HCT116 (cell line): ENCODE measurements at regions not wholly inside any gene's neighbourhood (a gene's known extent, or its start where the extent isn't known, plus 50 kb on each side); places are given as distances from the start of the nearest gene placed in this dataset.

Experiments
- ATAC-seq: fragments of 200-7000 bp; cut with Tn5 transposase; 2 replicates; pipeline ENCODE4 v1.9.1; 2020; ENCODE audit warnings: mild to moderate bottlenecking, moderate library complexity
- BruUV-seq: library from RNA; stranded (reverse); fragments of 400-500 nt; replicated peaks from 2 replicates; lab custom pipeline; 2021; lab: Mats Ljungman, UMichigan
- CTCF ChIA-PET: fragments of 300-600 bp; sonication (Branson Sonifier 250); formaldehyde crosslinking; loops from one replicate; lab custom pipeline; 2021; ENCODE audit warnings: antibody characterized with exemption; lab: Charles Lee
- POLR2A ChIA-PET: fragments of 300-600, 350-600 bp; sonication (Branson Sonifier 250); formaldehyde crosslinking; loops from one replicate; lab custom pipeline; 2021; ENCODE audit warnings: antibody characterized with exemption; lab: Charles Lee
- RAD21 ChIA-PET, 2 experiments: fragments of 300-600 bp; sonication (Branson Sonifier 250); formaldehyde crosslinking; loops; one replicate each; lab custom pipeline; 2023; ENCODE audit warnings: low total read pairs in 2 of 2; ENCODE audit not compliant: uncharacterized antibody in 2 of 2, unreplicated experiment in 2 of 2, low non-redundant PET in 1 of 2; lab: Charles Lee
- DNase-seq: peaks from one replicate; pipeline ENCODE4 v3.0.0-alpha.2; 2010; ENCODE audit warnings: low read depth, low spot score
- H2AFZ ChIP-seq: fragments of 200-600 bp; shearing (Covaris generic), sonication (generic); 2 replicates; pipeline ENCODE4 v1.6.1; 2017; ENCODE audit warnings: low read depth, mixed run types, mixed read lengths, antibody characterized with exemption, low read length; ENCODE audit not compliant: poor library complexity, severe bottlenecking
- H3K27ac ChIP-seq: 2 replicates; pipeline ENCODE4 v1.5.1; 2012; ENCODE audit warnings: low read depth, low read length
- H3K27me3 ChIP-seq: fragments of 200-600 bp; sonication (generic); 2 replicates; pipeline ENCODE4 v1.6.1; 2016; ENCODE audit warnings: mixed run types, low read length, mixed read lengths; ENCODE audit not compliant: insufficient read depth
- H3K36me3 ChIP-seq, 2 experiments: fragments of 200-500 bp in 1 of 2; fragments of 200-600 bp in 1 of 2; sonication (Bioruptor generic) in 1 of 2; sonication (generic) in 1 of 2; 2 replicates each; pipeline versions ENCODE4 v1.5.1 to v1.6.1; 2014 to 2016; ENCODE audit warnings: low read length in 2 of 2, inconsistent platforms in 1 of 2, mixed read lengths in 1 of 2, mixed run types in 1 of 2; ENCODE audit not compliant: insufficient read depth in 2 of 2, control insufficient read depth in 1 of 2
- H3K4me1 ChIP-seq, 2 experiments: fragments of 200-600 bp in 1 of 2; sonication (generic) in 1 of 2; 2 replicates each; pipeline versions ENCODE4 v1.5.1 to v1.6.1; 2012 to 2017; ENCODE audit warnings: low read length in 2 of 2, inconsistent platforms in 1 of 2, mild to moderate bottlenecking in 1 of 2, mixed read lengths in 1 of 2, mixed run types in 1 of 2, moderate library complexity in 1 of 2; ENCODE audit not compliant: insufficient read depth in 2 of 2, control insufficient read depth in 1 of 2
- H3K4me2 ChIP-seq: fragments of 200-600 bp; sonication (generic); 2 replicates; pipeline ENCODE4 v1.6.1; 2017; ENCODE audit warnings: mixed run types, low read length, mixed read lengths
- H3K4me3 ChIP-seq, 2 experiments: fragments of 200-600 bp in 1 of 2; sonication (generic) in 1 of 2; replicated peaks in 1 of 2; 2 replicates each; pipeline ENCODE4 v1.5.1; 2011 to 2016; ENCODE audit warnings: low read length in 2 of 2, control low read depth in 1 of 2, low read depth in 1 of 2, mild to moderate bottlenecking in 1 of 2, mixed read lengths in 1 of 2, mixed run types in 1 of 2
- H3K79me2 ChIP-seq: fragments of 200-600 bp; sonication (generic); 2 replicates; pipeline ENCODE4 v1.6.1; 2017; ENCODE audit warnings: mild to moderate bottlenecking, mixed run types, low read length, moderate library complexity, mixed read lengths; ENCODE audit not compliant: insufficient read depth
- H3K9ac ChIP-seq: fragments of 200-600 bp; sonication (generic); 2 replicates; pipeline ENCODE4 v1.6.1; 2016; ENCODE audit warnings: low read length, mixed read lengths
- H3K9me2 ChIP-seq: fragments of 200-600 bp; sonication (generic), shearing (Covaris generic); 2 replicates; pipeline ENCODE4 v1.6.1; 2017; ENCODE audit warnings: mixed run types, mild to moderate bottlenecking, moderate library complexity; ENCODE audit not compliant: insufficient read depth
- H3K9me3 ChIP-seq, 2 experiments: fragments of 200-500 bp in 1 of 2; fragments of 200-600 bp in 1 of 2; sonication (Bioruptor generic) in 1 of 2; sonication (generic) in 1 of 2; 2 replicates each; pipeline ENCODE4 v1.6.1; 2014 to 2017; ENCODE audit warnings: low read length in 2 of 2, mixed read lengths in 2 of 2, inconsistent platforms in 1 of 2, low read depth in 1 of 2, mild to moderate bottlenecking in 1 of 2, mixed run types in 1 of 2, moderate library complexity in 1 of 2; ENCODE audit not compliant: control insufficient read depth in 1 of 2, insufficient read depth in 1 of 2
- H4K20me1 ChIP-seq: fragments of 200-600 bp; sonication (generic), shearing (Covaris generic); 2 replicates; pipeline ENCODE4 v1.6.1; 2017; ENCODE audit warnings: mixed run types, mild to moderate bottlenecking, moderate library complexity; ENCODE audit not compliant: insufficient read depth
- ATF3 ChIP-seq: IDR thresholded peaks from 2 replicates; pipeline ENCODE4 v1.6.1; 2012
- CBX3 ChIP-seq: IDR thresholded peaks from 2 replicates; pipeline ENCODE4 v1.6.1; 2012; ENCODE audit warnings: low read depth
- CEBPB ChIP-seq: IDR thresholded peaks from 2 replicates; pipeline ENCODE4 v1.6.1; 2012; ENCODE audit warnings: low read depth
- CTCF ChIP-seq, 3 experiments: fragments of 200-600 bp in 1 of 3; sonication (generic) in 1 of 3; IDR thresholded peaks in 2 of 3; conservative IDR thresholded peaks in 1 of 3; 2 replicates each; pipeline ENCODE4 v1.5.1; 2012 to 2017; ENCODE audit warnings: low read depth in 2 of 3, low read length in 2 of 3, antibody characterized with exemption in 1 of 3, borderline replicate concordance in 1 of 3, control low read depth in 1 of 3, mild to moderate bottlenecking in 1 of 3, mixed read lengths in 1 of 3, mixed run types in 1 of 3, moderate library complexity in 1 of 3; ENCODE audit not compliant: insufficient read depth in 1 of 3
- EGR1 ChIP-seq: IDR thresholded peaks from 2 replicates; pipeline ENCODE4 v1.6.1; 2012; ENCODE audit warnings: low read depth
- ELF1 ChIP-seq: IDR thresholded peaks from 2 replicates; pipeline ENCODE4 v1.6.1; 2012; ENCODE audit warnings: low read depth, borderline replicate concordance
- EZH2 ChIP-seq: fragments of 200-600 bp; sonication (generic); IDR thresholded peaks from 2 replicates; pipeline ENCODE4 v1.6.1; 2017; ENCODE audit warnings: antibody characterized with exemption, mixed run types
- EZH2phosphoT487 ChIP-seq: fragments of 200-600 bp; IDR thresholded peaks from 2 replicates; pipeline ENCODE4 v1.6.1; 2018; ENCODE audit warnings: antibody characterized with exemption, borderline replicate concordance
- FOSL1 ChIP-seq: IDR thresholded peaks from 2 replicates; pipeline ENCODE4 v1.6.1; 2012; ENCODE audit warnings: low read depth
- JUND ChIP-seq: IDR thresholded peaks from 2 replicates; pipeline ENCODE4 v1.6.1; 2012
- MAX ChIP-seq: IDR thresholded peaks from 2 replicates; pipeline ENCODE4 v1.6.1; 2012
- POLR2A ChIP-seq: IDR thresholded peaks from 2 replicates; pipeline ENCODE4 v1.7.0; 2011; ENCODE audit warnings: borderline replicate concordance; ENCODE audit not compliant: insufficient read depth, insufficient read length; ENCODE audit errors: extremely low read depth
- RAD21 ChIP-seq: IDR thresholded peaks from 2 replicates; pipeline ENCODE4 v1.6.1; 2012; ENCODE audit warnings: low read depth, mild to moderate bottlenecking
- SP1 ChIP-seq: IDR thresholded peaks from 2 replicates; pipeline ENCODE4 v1.6.1; 2012; ENCODE audit warnings: low read depth
- SRF ChIP-seq: IDR thresholded peaks from 2 replicates; pipeline ENCODE4 v1.6.1; 2012; ENCODE audit warnings: low read depth
- TCF7L2 ChIP-seq: IDR thresholded peaks from 2 replicates; pipeline ENCODE4 v1.7.0; 2011; ENCODE audit warnings: borderline replicate concordance, inconsistent platforms; ENCODE audit not compliant: insufficient read depth, insufficient read length; ENCODE audit errors: extremely low read depth
- YY1 ChIP-seq: IDR thresholded peaks from 2 replicates; pipeline ENCODE4 v1.6.1; 2011; ENCODE audit warnings: low read length, low read depth, moderate library complexity, mild to moderate bottlenecking; ENCODE audit not compliant: insufficient replicate concordance; ENCODE audit errors: extremely low read depth
- ZFX ChIP-seq: fragments of 450-650 bp; IDR thresholded peaks from 2 replicates; pipeline ENCODE4 v1.6.1; 2017
- ZNF274 ChIP-seq: fragments of 200-500 bp; sonication (Bioruptor generic); IDR thresholded peaks from 2 replicates; pipeline ENCODE4 v1.6.1; 2014; ENCODE audit warnings: mild to moderate bottlenecking, low read depth, low read length, inconsistent platforms
- intact Hi-C: fragments of 100-400 bp; cut with micrococcal nuclease; formaldehyde crosslinking; loops from 2 replicates; pipeline ENCODE4 v1.10.0; 2022

- Histone ChIP-seq H3K9me3 (no peaks in the 10 kb centered on the region), H3K4me1 (no peaks in the 10 kb centered on the region; a peak in 1 of 4 replicates), H4K20me1 (no peaks in the 10 kb centered on the region), H2AFZ (peak overlapping the region; percentile 21), H3K36me3 (no peaks in the 10 kb centered on the region), H3K4me3 (no peak overlapping the region), H3K4me2 (no peak overlapping the region), H3K27me3 (no peaks in the 10 kb centered on the region), H3K9me2 (no peaks in the 10 kb centered on the region), H3K79me2 (no peaks in the 10 kb centered on the region), H3K9ac (no peak overlapping the region), H3K27ac (no peak overlapping the region)
- ATAC-seq, result no peak
- RAD21 ChIA-PET, result no interaction called here
- POLR2A ChIA-PET, result no interaction called here
- TF ChIP-seq ZFX, result no peak
- TF ChIP-seq POLR2A, result no peak
- no peak for TF ChIP-seq ZNF274
- TF ChIP-seq FOSL1, result no peak
- no peak for TF ChIP-seq ELF1
- no peak for TF ChIP-seq EGR1
- no peak for TF ChIP-seq MAX
- no peak for TF ChIP-seq JUND
- no peak for TF ChIP-seq CTCF (IDR thresholded peaks at IDR 0.05 in 2 of 3, conservative IDR thresholded peaks at IDR 0.05 in 1 of 3; ENCODE audit: borderline replicate concordance in 1 of 3, insufficient read depth in 1 of 3, low read depth in 2 of 3, low read length in 2 of 3)
- no peak for TF ChIP-seq RAD21
- TF ChIP-seq ATF3, result no peak
- no peak for TF ChIP-seq EZH2phosphoT487
- no peak for TF ChIP-seq TCF7L2
- TF ChIP-seq SP1, result no peak
- no peak for TF ChIP-seq EZH2
- TF ChIP-seq CEBPB, result no peak
- no peak for TF ChIP-seq CBX3
- TF ChIP-seq SRF, result no peak
- no peak for TF ChIP-seq YY1
- BruUV-seq, result no TSS peak
- intact Hi-C loops, result loop anchor here (2.0 to 5.0 kb wide), 2 partner anchors 501 to 928 kb away; no protein-coding TSS in a partner anchor
- no peak for DNase-seq
- CTCF ChIA-PET, result interaction anchor here (0.9 to 2.3 kb wide), 4 partner anchors 8 to 928 kb away, joined by 3 to 12 read pairs (median 4); no protein-coding TSS in a partner anchor
These were observed 100.8 kb upstream of the MAP2 start for GRCh38 chr2:209322905-209323512.
